IMR-90 (cell line): ENCODE measurements at regions not wholly inside any gene's neighbourhood (a gene's known extent, or its start where the extent isn't known, plus 50 kb on each side); places are given as distances from the start of the nearest gene placed in this dataset.

Experiments used
- ATAC-seq: fragments of 200-7000 bp; cut with Tn5 transposase; 2 replicates; pipeline ENCODE4 v1.9.1; 2020; ENCODE audit warnings: low read depth, mild to moderate bottlenecking, moderate library complexity
- BruUV-seq: library from RNA; stranded (reverse); fragments of 400-500 nt; replicated peaks from 2 replicates; lab custom pipeline; 2021; lab: Mats Ljungman, UMichigan
- CTCF ChIA-PET: fragments of 300-600 bp; formaldehyde crosslinking; extraction: SDS; loops from one replicate; lab custom pipeline; 2021; ENCODE audit warnings: antibody characterized with exemption; lab: Yijun Ruan, JAX
- POLR2A ChIA-PET: fragments of 300-600 bp; sonication (Branson Sonifier 250); formaldehyde crosslinking; loops from one replicate; lab custom pipeline; 2022; ENCODE audit warnings: antibody characterized with exemption; ENCODE audit not compliant: unreplicated experiment; lab: Charles Lee
- DNase-seq: peaks from one replicate; pipeline ENCODE4 v3.0.0; 2013
- H2AFZ ChIP-seq: replicated peaks from 2 replicates; pipeline ENCODE3; 2013; ENCODE audit warnings: low read length, mild to moderate bottlenecking; ENCODE audit not compliant: poor library complexity
- H2AK5ac ChIP-seq: 2 replicates; pipeline ENCODE4 v1.6.1; 2013; ENCODE audit warnings: low read depth, low read length, inconsistent platforms
- H2AK9ac ChIP-seq: replicated peaks from 2 replicates; pipeline ENCODE3; 2013; ENCODE audit warnings: mild to moderate bottlenecking, low read depth, low read length, moderate library complexity; ENCODE audit not compliant: poor library complexity
- H2BK120ac ChIP-seq: 2 replicates; pipeline ENCODE4 v1.6.1; 2013; ENCODE audit warnings: low read depth, low read length, inconsistent platforms
- H2BK15ac ChIP-seq: 3 replicates; pipeline ENCODE4 v1.6.1; 2013; ENCODE audit warnings: low read depth, low read length, inconsistent platforms
- H2BK20ac ChIP-seq: 2 replicates; pipeline ENCODE4 v1.6.1; 2013; ENCODE audit warnings: low read depth, mild to moderate bottlenecking, inconsistent platforms, low read length, moderate library complexity
- H2BK5ac ChIP-seq: 2 replicates; pipeline ENCODE4 v1.6.1; 2013; ENCODE audit warnings: mild to moderate bottlenecking, low read depth, low read length, inconsistent platforms; ENCODE audit not compliant: poor library complexity, severe bottlenecking
- H3K14ac ChIP-seq: replicated peaks from 2 replicates; pipeline ENCODE4 v1.6.1; 2013; ENCODE audit warnings: low read depth, low read length, inconsistent platforms
- H3K18ac ChIP-seq: 2 replicates; pipeline ENCODE4 v1.6.1; 2013; ENCODE audit warnings: low read depth, low read length, control low read depth
- H3K23ac ChIP-seq: 2 replicates; pipeline ENCODE4 v1.6.1; 2013; ENCODE audit warnings: low read depth, low read length, inconsistent platforms
- H3K27ac ChIP-seq: 2 replicates; pipeline ENCODE4 v1.5.1; 2013; ENCODE audit warnings: mild to moderate bottlenecking, control low read depth, low read length; ENCODE audit not compliant: insufficient read depth
- H3K27me3 ChIP-seq: 2 replicates; pipeline ENCODE4 v1.6.1; 2013; ENCODE audit warnings: low read length; ENCODE audit not compliant: control insufficient read depth, insufficient read depth
- H3K36me3 ChIP-seq: 2 replicates; pipeline ENCODE4 v1.6.1; 2013; ENCODE audit warnings: low read length, mixed read lengths; ENCODE audit not compliant: control insufficient read depth, insufficient read depth
- H3K4ac ChIP-seq: 2 replicates; pipeline ENCODE4 v1.6.1; 2013; ENCODE audit warnings: low read depth, low read length, inconsistent platforms
- H3K4me1 ChIP-seq: 2 replicates; pipeline ENCODE4 v1.6.1; 2013; ENCODE audit warnings: low read length, mixed read lengths; ENCODE audit not compliant: control insufficient read depth, insufficient read depth
- H3K4me2 ChIP-seq: 2 replicates; pipeline ENCODE4 v1.6.1; 2013; ENCODE audit warnings: low read depth, mild to moderate bottlenecking, control low read depth, low read length, moderate library complexity
- H3K4me3 ChIP-seq: 2 replicates; pipeline ENCODE4 v1.5.1; 2013; ENCODE audit warnings: low read depth, mild to moderate bottlenecking, control low read depth, low read length, moderate library complexity; ENCODE audit not compliant: insufficient read depth
- H3K56ac ChIP-seq: 2 replicates; pipeline ENCODE4 v1.6.1; 2013; ENCODE audit warnings: low read length, inconsistent platforms; ENCODE audit not compliant: insufficient read depth; ENCODE audit errors: extremely low read depth
- H3K79me1 ChIP-seq, 2 experiments: 2 replicates each; pipeline ENCODE4 v1.6.1; 2013; ENCODE audit warnings: low read length in 2 of 2, inconsistent platforms in 1 of 2, low read depth in 1 of 2
- H3K9ac ChIP-seq: 2 replicates; pipeline ENCODE4 v1.6.1; 2013; ENCODE audit warnings: low read depth, low read length, control low read depth
- H3K9me1 ChIP-seq: 2 replicates; pipeline ENCODE4 v1.6.1; 2013; ENCODE audit warnings: low read length, inconsistent platforms; ENCODE audit not compliant: insufficient read depth
- H3K9me3 ChIP-seq: 2 replicates; pipeline ENCODE4 v1.6.1; 2013; ENCODE audit warnings: low read length; ENCODE audit not compliant: control insufficient read depth, insufficient read depth
- H4K20me1 ChIP-seq: 2 replicates; pipeline ENCODE4 v1.6.1; 2013; ENCODE audit warnings: low read length, inconsistent platforms; ENCODE audit not compliant: insufficient read depth
- H4K5ac ChIP-seq: 2 replicates; pipeline ENCODE4 v1.6.1; 2013; ENCODE audit warnings: mild to moderate bottlenecking, low read depth, low read length, control low read depth
- H4K8ac ChIP-seq, 2 experiments: 2 replicates each; pipeline ENCODE4 v1.6.1; 2013; ENCODE audit warnings: low read depth in 2 of 2, low read length in 2 of 2, control low read depth in 1 of 2, inconsistent platforms in 1 of 2
- H4K91ac ChIP-seq: 2 replicates; pipeline ENCODE4 v1.6.1; 2013; ENCODE audit warnings: low read depth, low read length, inconsistent platforms; ENCODE audit not compliant: insufficient read depth
- CEBPB ChIP-seq: IDR thresholded peaks from 2 replicates; pipeline ENCODE4 v1.6.1; 2012; ENCODE audit warnings: low read depth, low read length, improper control_type of control experiment
- CHD1 ChIP-seq: IDR thresholded peaks from 2 replicates; pipeline ENCODE4 v1.6.1; 2012; ENCODE audit warnings: low read depth, low read length, improper control_type of control experiment
- FOS ChIP-seq: fragments of 150-350 bp; IDR thresholded peaks from 2 replicates; pipeline ENCODE4 v1.6.1; 2016; ENCODE audit warnings: low read depth, low read length
- MAFK ChIP-seq: IDR thresholded peaks from 2 replicates; pipeline ENCODE4 v1.6.1; 2012; ENCODE audit warnings: low read depth, low read length, improper control_type of control experiment
- MAZ ChIP-seq: IDR thresholded peaks from 2 replicates; pipeline ENCODE4 v1.6.1; 2012; ENCODE audit warnings: low read depth, mild to moderate bottlenecking, low read length, improper control_type of control experiment, moderate library complexity, borderline replicate concordance
- MXI1 ChIP-seq: IDR thresholded peaks from 2 replicates; pipeline ENCODE4 v1.6.1; 2012; ENCODE audit warnings: low read depth, mild to moderate bottlenecking, low read length, moderate library complexity, borderline replicate concordance
- NFE2L2 ChIP-seq: fragments of 150-350 bp; IDR thresholded peaks from 2 replicates; pipeline ENCODE4 v1.6.1; 2016; ENCODE audit warnings: low read depth, mild to moderate bottlenecking, low read length
- POLR2A ChIP-seq: IDR thresholded peaks from 2 replicates; pipeline ENCODE4 v1.6.1; 2012; ENCODE audit warnings: mild to moderate bottlenecking, low read depth, low read length
- RCOR1 ChIP-seq: IDR thresholded peaks from 2 replicates; pipeline ENCODE4 v1.6.1; 2012; ENCODE audit warnings: mild to moderate bottlenecking, low read length, improper control_type of control experiment; ENCODE audit not compliant: insufficient replicate concordance
- RFX5 ChIP-seq: IDR thresholded peaks from 2 replicates; pipeline ENCODE4 v1.8.0; 2012; ENCODE audit warnings: low read depth, mild to moderate bottlenecking, low read length, moderate library complexity
- SMC3 ChIP-seq: fragments of 150-350 bp; IDR thresholded peaks from 2 replicates; pipeline ENCODE4 v1.6.1; 2016; ENCODE audit warnings: low read depth, mild to moderate bottlenecking, antibody characterized with exemption, low read length, moderate library complexity
- dilution Hi-C: fragments of 300-500 bp; cut with HindIII; formaldehyde crosslinking; loops from one replicate; pipeline ENCODE4 v1.14.3; 2018; ENCODE audit warnings: low sequenced_read_pairs; ENCODE audit not compliant: unreplicated experiment
- in situ Hi-C: fragments of 300-500 bp; cut with MboI; formaldehyde crosslinking; loops from 3 replicates; pipeline ENCODE4 v1.14.3; 2019; ENCODE audit warnings: low sequenced_read_pairs, inconsistent platforms, mixed read lengths
- intact Hi-C: fragments of 100-400 bp; cut with micrococcal nuclease; formaldehyde crosslinking; loops from 2 replicates; pipeline ENCODE4 v1.10.0; 2022
- TF ChIP-seq, protein P1 (sequence below): conservative IDR thresholded peaks from 2 replicates; pipeline ENCODE4 v1.5.1; 2012; ENCODE audit warnings: mild to moderate bottlenecking, low read depth, low read length, improper control_type of control experiment
- TF ChIP-seq, protein P2 (sequence below): fragments of 150-350 bp; IDR thresholded peaks from 2 replicates; pipeline ENCODE4 v1.6.1; 2016; ENCODE audit warnings: low read depth, mild to moderate bottlenecking, low read length, moderate library complexity, borderline replicate concordance

DNA sequence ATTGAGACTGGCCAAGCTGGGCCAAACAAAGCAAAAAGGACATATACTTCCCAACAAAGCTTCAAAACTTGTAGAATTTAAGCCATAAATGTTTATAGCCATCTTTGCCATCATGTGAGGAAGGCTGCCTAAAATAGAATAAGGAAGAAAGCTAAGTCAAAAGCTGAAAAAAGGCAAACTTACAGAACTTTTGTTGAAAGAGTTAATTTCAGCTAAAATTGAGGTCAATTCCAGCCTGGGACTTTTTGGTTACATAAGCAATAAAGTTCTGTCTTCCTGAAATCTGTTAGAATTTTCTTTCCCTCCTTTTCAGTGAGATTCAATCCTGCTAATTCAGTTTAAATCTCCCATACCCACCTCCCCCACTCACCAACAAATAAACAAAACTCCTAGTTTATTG is 227.9 kb upstream of the MARCKS start:
- no peak overlapping the region for H2AFZ ChIP-seq
- no peaks in the 10 kb centered on the region for H3K9me3 ChIP-seq
- no peak overlapping the region for H2BK20ac ChIP-seq
- no peak overlapping the region for H4K5ac ChIP-seq
- H3K9me1 ChIP-seq, result peaks cover 7% of the 10 kb centered on the region
- H3K56ac ChIP-seq, result no peak overlapping the region
- H3K23ac ChIP-seq, result no peak overlapping the region
- no peak overlapping the region for H2BK120ac ChIP-seq
- no TSS peak for BruUV-seq
- H3K9ac ChIP-seq, result no peak overlapping the region
- H2AK5ac ChIP-seq, result no peak overlapping the region
- H3K14ac ChIP-seq, result 0 out of 2 replicates have a peak overlapping the region, but pooled peaks have one; percentile 7
- H3K27ac ChIP-seq, result no peak overlapping the region
- no peaks in the 10 kb centered on the region for H3K36me3 ChIP-seq
- CTCF ChIA-PET, result no interaction called here
- intact Hi-C loops (no loop called here), in situ Hi-C loops (no loop called here), dilution Hi-C loops (no loop called here)
- no peak for ATAC-seq
- no peaks in the 10 kb centered on the region for H3K27me3 ChIP-seq
- no peaks in the 10 kb centered on the region for H3K79me1 ChIP-seq
- no peaks in the 10 kb centered on the region for H4K20me1 ChIP-seq
- POLR2A ChIA-PET, result interaction anchor here (0.5 kb wide), 1 partner anchor 226 kb away, joined by 3 read pairs; no protein-coding TSS in a partner anchor
- no peak overlapping the region for H2BK5ac ChIP-seq
- no peak overlapping the region for H4K91ac ChIP-seq
- H2BK15ac ChIP-seq, result no peak overlapping the region; the same call in 2 of the 3 replicates
- no peak for DNase-seq
- no peak for TF ChIP-seq CEBPB
- no peak for TF ChIP-seq POLR2A
- TF ChIP-seq CHD1, result no peak
- TF ChIP-seq RFX5, result no peak
- TF ChIP-seq, protein P1, sequence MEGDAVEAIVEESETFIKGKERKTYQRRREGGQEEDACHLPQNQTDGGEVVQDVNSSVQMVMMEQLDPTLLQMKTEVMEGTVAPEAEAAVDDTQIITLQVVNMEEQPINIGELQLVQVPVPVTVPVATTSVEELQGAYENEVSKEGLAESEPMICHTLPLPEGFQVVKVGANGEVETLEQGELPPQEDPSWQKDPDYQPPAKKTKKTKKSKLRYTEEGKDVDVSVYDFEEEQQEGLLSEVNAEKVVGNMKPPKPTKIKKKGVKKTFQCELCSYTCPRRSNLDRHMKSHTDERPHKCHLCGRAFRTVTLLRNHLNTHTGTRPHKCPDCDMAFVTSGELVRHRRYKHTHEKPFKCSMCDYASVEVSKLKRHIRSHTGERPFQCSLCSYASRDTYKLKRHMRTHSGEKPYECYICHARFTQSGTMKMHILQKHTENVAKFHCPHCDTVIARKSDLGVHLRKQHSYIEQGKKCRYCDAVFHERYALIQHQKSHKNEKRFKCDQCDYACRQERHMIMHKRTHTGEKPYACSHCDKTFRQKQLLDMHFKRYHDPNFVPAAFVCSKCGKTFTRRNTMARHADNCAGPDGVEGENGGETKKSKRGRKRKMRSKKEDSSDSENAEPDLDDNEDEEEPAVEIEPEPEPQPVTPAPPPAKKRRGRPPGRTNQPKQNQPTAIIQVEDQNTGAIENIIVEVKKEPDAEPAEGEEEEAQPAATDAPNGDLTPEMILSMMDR, result no peak
- no peak for TF ChIP-seq MAZ
- no peak for TF ChIP-seq SMC3
- TF ChIP-seq, protein P2, sequence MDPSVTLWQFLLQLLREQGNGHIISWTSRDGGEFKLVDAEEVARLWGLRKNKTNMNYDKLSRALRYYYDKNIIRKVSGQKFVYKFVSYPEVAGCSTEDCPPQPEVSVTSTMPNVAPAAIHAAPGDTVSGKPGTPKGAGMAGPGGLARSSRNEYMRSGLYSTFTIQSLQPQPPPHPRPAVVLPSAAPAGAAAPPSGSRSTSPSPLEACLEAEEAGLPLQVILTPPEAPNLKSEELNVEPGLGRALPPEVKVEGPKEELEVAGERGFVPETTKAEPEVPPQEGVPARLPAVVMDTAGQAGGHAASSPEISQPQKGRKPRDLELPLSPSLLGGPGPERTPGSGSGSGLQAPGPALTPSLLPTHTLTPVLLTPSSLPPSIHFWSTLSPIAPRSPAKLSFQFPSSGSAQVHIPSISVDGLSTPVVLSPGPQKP, result no peak
- no peak for TF ChIP-seq NFE2L2
- no peak for TF ChIP-seq MAFK
- no peak for TF ChIP-seq RCOR1
- TF ChIP-seq FOS, result no peak
- TF ChIP-seq MXI1, result no peak
- H3K4me2 ChIP-seq, result no peak overlapping the region
- peak overlapping the region in 1 of 2 experiments; percentile 9; a peak in 1 of 4 replicates for H4K8ac ChIP-seq
- no peak overlapping the region for H3K4me3 ChIP-seq
- H2AK9ac ChIP-seq, result no peak overlapping the region
- H3K4me1 ChIP-seq, result peaks cover 12% of the 10 kb centered on the region
- no peak overlapping the region for H3K4ac ChIP-seq
- no peak overlapping the region; the same call in 1 of the 2 replicates for H3K18ac ChIP-seq
